ENCODE measurements at regions not wholly inside any gene's neighbourhood (a gene's known extent, or its start where the extent isn't known, plus 50 kb on each side); places are given as distances from the start of the nearest gene placed in this dataset.

DNA sequence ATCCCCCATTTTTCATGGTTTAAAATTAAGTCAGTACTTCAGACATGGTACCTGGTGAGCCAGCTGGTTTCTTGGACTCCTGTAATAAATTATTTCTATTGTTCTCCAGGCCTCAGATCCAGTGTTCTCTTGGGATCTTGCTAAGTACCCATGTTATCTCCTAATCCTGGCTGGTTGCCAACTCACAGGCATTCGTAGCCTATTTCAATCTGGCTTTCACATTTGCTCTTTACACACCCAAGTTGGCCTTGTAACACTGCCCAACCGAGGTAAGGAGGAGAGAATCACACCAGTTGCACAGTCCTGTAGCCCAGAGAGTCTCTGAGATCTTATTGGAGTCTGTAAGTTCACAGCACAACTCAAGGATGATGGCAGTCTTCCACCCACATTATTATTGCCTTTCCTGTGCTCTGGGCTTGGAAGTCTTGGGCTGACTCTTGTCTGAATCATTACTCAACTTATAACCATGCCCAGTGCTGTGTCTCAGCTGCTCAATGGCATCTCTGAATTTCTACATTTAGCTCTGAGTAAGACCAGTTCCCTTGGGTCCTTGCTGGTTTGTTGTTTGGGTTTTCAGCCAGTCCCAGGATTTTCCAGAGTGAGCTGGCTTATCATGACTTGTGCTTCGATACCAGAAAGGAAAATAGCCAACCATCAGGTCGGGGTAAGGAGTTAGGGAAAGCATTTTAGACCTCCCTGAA lies 76.6 kb upstream of the KLF12 start (continued):
- TF ChIP-seq, protein P1, sequence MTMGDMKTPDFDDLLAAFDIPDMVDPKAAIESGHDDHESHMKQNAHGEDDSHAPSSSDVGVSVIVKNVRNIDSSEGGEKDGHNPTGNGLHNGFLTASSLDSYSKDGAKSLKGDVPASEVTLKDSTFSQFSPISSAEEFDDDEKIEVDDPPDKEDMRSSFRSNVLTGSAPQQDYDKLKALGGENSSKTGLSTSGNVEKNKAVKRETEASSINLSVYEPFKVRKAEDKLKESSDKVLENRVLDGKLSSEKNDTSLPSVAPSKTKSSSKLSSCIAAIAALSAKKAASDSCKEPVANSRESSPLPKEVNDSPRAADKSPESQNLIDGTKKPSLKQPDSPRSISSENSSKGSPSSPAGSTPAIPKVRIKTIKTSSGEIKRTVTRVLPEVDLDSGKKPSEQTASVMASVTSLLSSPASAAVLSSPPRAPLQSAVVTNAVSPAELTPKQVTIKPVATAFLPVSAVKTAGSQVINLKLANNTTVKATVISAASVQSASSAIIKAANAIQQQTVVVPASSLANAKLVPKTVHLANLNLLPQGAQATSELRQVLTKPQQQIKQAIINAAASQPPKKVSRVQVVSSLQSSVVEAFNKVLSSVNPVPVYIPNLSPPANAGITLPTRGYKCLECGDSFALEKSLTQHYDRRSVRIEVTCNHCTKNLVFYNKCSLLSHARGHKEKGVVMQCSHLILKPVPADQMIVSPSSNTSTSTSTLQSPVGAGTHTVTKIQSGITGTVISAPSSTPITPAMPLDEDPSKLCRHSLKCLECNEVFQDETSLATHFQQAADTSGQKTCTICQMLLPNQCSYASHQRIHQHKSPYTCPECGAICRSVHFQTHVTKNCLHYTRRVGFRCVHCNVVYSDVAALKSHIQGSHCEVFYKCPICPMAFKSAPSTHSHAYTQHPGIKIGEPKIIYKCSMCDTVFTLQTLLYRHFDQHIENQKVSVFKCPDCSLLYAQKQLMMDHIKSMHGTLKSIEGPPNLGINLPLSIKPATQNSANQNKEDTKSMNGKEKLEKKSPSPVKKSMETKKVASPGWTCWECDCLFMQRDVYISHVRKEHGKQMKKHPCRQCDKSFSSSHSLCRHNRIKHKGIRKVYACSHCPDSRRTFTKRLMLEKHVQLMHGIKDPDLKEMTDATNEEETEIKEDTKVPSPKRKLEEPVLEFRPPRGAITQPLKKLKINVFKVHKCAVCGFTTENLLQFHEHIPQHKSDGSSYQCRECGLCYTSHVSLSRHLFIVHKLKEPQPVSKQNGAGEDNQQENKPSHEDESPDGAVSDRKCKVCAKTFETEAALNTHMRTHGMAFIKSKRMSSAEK (CRISPR knock-in tag; IDR thresholded peaks at IDR 0.05; ENCODE audit: borderline replicate concordance), result no peak

DNA sequence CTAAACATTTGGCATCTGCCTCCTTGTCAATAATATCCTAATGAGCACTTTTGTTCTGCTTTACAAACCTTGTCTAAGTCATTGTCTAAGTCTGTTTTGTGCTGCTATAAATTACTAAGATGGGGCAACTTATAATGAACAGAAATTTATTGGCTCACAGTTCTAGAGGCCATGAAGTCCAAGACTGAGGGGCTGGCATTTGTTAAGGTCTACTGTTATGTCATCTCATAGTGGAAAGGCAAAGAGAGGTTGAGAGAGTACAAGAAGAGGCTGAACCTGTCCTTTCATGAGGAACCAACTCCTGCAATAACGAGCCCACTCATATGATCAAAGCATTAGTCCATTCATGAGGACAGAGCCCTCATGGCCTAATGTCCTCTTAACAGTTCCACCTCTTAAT lies 72.7 kb upstream of the KLF12 start:
- POLR2A ChIA-PET, result no interaction called here
- Mint-ChIP-seq H3K4me3 (no peak overlapping the region), H3K9me3 (peaks cover 40% of the 10 kb centered on the region), H3K4me1 (peaks cover 4% of the 10 kb centered on the region), H3K27me3 (ENCODE audit: low read depth) (no peaks in the 10 kb centered on the region), H3K36me3 (peaks cover 13% of the 10 kb centered on the region), H3K27ac (no peak overlapping the region)
- TF ChIP-seq ATF1 (CRISPR knock-in tag; IDR thresholded peaks at IDR 0.05) (no peak), MYBL2 (CRISPR knock-in tag; IDR thresholded peaks at IDR 0.05) (no peak), NFATC4 (CRISPR knock-in tag; IDR thresholded peaks at IDR 0.05) (no peak), ZNF317 (CRISPR knock-in tag; IDR thresholded peaks at IDR 0.05; ENCODE audit: borderline replicate concordance, low read depth) (no peak), ZNF416 (CRISPR knock-in tag; IDR thresholded peaks at IDR 0.05) (no peak), ZBTB21 (CRISPR knock-in tag; IDR thresholded peaks at IDR 0.05; ENCODE audit: borderline replicate concordance) (no peak), SMAD4 (CRISPR knock-in tag; IDR thresholded peaks at IDR 0.05) (no peak), ZNF121 (CRISPR knock-in tag; IDR thresholded peaks at IDR 0.05) (no peak), CBFB (CRISPR knock-in tag; IDR thresholded peaks at IDR 0.05; ENCODE audit: low read depth) (no peak)
- TF ChIP-seq, protein P2, sequence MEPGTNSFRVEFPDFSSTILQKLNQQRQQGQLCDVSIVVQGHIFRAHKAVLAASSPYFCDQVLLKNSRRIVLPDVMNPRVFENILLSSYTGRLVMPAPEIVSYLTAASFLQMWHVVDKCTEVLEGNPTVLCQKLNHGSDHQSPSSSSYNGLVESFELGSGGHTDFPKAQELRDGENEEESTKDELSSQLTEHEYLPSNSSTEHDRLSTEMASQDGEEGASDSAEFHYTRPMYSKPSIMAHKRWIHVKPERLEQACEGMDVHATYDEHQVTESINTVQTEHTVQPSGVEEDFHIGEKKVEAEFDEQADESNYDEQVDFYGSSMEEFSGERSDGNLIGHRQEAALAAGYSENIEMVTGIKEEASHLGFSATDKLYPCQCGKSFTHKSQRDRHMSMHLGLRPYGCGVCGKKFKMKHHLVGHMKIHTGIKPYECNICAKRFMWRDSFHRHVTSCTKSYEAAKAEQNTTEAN (CRISPR knock-in tag; IDR thresholded peaks at IDR 0.05), result no peak
- TF ChIP-seq, protein P3, sequence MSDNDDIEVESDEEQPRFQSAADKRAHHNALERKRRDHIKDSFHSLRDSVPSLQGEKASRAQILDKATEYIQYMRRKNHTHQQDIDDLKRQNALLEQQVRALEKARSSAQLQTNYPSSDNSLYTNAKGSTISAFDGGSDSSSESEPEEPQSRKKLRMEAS (CRISPR knock-in tag; IDR thresholded peaks at IDR 0.05), result no peak
- TF ChIP-seq, protein P4, sequence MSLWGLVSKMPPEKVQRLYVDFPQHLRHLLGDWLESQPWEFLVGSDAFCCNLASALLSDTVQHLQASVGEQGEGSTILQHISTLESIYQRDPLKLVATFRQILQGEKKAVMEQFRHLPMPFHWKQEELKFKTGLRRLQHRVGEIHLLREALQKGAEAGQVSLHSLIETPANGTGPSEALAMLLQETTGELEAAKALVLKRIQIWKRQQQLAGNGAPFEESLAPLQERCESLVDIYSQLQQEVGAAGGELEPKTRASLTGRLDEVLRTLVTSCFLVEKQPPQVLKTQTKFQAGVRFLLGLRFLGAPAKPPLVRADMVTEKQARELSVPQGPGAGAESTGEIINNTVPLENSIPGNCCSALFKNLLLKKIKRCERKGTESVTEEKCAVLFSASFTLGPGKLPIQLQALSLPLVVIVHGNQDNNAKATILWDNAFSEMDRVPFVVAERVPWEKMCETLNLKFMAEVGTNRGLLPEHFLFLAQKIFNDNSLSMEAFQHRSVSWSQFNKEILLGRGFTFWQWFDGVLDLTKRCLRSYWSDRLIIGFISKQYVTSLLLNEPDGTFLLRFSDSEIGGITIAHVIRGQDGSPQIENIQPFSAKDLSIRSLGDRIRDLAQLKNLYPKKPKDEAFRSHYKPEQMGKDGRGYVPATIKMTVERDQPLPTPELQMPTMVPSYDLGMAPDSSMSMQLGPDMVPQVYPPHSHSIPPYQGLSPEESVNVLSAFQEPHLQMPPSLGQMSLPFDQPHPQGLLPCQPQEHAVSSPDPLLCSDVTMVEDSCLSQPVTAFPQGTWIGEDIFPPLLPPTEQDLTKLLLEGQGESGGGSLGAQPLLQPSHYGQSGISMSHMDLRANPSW (CRISPR knock-in tag; conservative IDR thresholded peaks at IDR 0.05; ENCODE audit: low read depth), result no peak
- TF ChIP-seq, protein P1 (CRISPR knock-in tag; IDR thresholded peaks at IDR 0.05; ENCODE audit: borderline replicate concordance), result no peak
- TF ChIP-seq, protein P5, sequence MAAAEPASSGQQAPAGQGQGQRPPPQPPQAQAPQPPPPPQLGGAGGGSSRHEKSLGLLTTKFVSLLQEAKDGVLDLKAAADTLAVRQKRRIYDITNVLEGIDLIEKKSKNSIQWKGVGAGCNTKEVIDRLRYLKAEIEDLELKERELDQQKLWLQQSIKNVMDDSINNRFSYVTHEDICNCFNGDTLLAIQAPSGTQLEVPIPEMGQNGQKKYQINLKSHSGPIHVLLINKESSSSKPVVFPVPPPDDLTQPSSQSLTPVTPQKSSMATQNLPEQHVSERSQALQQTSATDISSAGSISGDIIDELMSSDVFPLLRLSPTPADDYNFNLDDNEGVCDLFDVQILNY (CRISPR knock-in tag; IDR thresholded peaks at IDR 0.05), result no peak
- TF ChIP-seq, protein P6, sequence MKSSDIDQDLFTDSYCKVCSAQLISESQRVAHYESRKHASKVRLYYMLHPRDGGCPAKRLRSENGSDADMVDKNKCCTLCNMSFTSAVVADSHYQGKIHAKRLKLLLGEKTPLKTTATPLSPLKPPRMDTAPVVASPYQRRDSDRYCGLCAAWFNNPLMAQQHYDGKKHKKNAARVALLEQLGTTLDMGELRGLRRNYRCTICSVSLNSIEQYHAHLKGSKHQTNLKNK (CRISPR knock-in tag; IDR thresholded peaks at IDR 0.05), result no peak
- TF ChIP-seq, protein P7, sequence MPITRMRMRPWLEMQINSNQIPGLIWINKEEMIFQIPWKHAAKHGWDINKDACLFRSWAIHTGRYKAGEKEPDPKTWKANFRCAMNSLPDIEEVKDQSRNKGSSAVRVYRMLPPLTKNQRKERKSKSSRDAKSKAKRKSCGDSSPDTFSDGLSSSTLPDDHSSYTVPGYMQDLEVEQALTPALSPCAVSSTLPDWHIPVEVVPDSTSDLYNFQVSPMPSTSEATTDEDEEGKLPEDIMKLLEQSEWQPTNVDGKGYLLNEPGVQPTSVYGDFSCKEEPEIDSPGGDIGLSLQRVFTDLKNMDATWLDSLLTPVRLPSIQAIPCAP (CRISPR knock-in tag; IDR thresholded peaks at IDR 0.05), result no peak
- DNase-seq (ENCODE audit: low spot score), result no peak
- CTCF ChIA-PET, result no interaction called here
- no peak for ATAC-seq

All from WTC11 (cell line).